Stimulated activated CD4-positive, alpha-beta T cell treated with anti-CD3 and anti-CD28 coated beads, Interleukin-4, amount 100 ng/mL, for 24 hours (primary cell): ENCODE measurements at regions not wholly inside any gene's neighbourhood (a gene's known extent, or its start where the extent isn't known, plus 50 kb on each side); places are given as distances from the start of the nearest gene placed in this dataset.
"Not testable (repeated sequence)": the region's sequence is repeated elsewhere in the genome, so short reads cannot be mapped to it uniquely, and the experiment has no call there.

Experiments used
- DNase-seq: peaks from one replicate; pipeline ENCODE4 v3.0.0-alpha.2; 2020

DNA sequence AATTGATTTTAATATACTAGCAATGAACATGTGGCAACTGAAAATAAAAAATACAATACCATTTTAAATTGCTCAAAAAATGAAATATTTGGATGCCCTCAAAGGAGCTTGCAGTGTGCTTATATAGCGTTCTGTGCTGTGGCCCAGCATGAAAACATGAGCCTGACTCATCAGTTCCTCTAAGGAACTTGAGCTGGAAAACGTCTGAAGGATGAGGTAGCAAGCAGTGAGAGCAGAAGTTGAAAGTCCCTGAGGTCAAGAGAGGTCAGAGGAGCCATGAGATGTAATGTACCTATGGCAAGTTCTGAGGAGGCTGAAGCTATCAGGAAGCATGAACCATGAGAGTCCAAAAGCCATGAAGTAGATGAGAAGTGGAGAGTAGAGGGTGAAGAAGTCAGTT is 59.7 kb downstream of the HMGB3 start:
- DNase-seq: no peak

DNA sequence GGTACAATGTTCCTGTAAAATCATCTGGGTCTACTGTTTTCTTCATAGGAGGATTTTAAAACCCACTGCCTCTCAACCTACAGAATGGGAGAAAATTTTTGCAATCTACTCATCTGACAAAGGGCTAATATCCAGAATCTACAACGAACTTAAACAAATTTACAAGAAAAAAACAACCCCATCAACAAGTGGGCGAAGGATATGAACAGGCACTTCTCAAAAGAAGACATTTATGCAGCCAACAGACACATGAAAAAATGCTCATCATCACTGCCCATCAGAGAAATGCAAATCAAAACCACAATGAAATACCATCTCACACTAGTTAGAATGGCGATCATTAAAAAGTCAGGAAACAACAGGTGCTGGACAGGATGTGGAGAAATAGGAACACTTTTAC is 83.2 kb downstream of the HMGB3 start:
- DNase-seq: not testable (repeated sequence)

DNA sequence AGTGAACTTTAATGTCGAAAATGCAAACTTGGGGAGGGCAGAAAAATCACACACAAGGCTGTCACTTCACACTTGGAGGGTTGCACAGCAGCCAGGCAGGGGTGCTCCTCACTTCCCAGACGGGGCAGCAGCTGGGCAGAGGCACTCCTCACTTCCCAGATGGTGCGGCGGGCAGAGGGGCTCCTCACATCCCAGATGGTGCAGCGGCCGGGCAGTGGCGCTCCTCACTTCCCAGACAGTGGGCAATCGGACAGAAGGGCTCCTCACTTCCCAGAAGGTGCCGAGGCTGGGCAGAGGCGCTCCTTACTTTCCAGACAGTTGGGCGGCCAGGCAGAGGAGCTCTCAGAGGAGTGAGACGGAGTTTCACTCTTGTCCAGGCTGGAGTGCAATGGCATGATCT is 90.6 kb downstream of the HMGB3 start:
- DNase-seq: no peak

DNA sequence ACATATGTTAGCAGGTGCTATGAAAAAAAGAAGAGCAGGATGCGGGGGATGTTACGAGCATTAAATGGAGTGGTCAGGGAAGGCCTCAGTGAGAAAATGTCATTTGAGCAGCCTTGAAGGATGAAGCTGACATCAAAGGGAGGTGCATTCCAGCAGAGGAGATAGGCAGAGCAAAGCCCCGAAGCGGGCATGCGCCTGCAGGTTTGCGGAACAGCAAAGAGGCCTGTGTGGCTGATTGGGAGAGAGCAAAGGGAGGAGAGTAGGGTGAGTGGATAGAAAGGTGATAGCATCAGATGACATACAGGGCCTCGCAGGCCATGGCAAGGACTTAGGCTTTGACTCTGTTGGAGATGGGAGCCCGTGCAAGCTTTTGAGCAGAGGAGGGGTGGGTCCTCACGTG is 95.4 kb upstream of the GPR50 start:
- DNase-seq: no peak

DNA sequence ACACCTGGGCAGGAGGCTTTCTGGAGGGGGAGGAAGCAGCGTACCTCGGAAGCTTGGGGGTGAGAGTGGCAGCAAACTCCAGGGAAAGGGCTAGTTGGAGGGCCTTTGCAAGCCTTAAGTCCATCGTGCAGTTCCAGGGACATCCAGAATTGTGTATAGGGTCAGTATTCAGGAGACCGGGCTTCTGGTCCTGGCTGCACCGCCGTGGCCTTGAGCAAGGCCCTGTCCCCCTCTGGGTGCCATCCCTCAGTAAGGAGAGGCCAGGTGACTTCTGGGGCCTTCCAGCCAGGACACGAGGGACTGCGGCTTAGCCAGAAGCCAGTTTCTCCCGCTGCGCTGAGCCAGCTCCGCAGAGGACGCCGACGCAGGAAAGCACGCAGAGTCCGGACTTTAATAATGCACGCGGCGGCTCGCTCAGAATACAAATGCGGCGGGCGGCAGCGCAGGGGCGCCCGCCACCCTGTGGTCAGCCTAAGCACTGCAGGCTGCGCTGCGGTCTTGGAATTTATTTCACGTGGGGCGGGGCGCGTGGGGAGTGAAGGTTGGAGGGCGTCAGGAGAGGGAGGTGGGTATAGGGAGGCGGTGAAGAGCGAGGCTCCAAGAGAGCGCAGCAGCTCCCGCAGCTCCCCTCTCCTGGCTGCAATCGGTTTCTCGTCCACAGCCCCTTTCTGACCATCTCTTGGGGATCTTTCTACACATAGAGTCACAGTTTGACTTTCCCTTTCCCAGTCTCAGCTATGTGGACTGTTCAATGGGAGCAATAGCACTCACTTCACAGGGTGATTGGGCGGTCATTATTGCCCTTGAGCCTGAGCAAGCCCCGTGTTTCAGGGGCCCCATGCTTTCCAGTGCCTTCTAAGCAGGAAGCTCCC is 94.1 kb upstream of the GPR50 start:
- peak; percentile 57 for DNase-seq

DNA sequence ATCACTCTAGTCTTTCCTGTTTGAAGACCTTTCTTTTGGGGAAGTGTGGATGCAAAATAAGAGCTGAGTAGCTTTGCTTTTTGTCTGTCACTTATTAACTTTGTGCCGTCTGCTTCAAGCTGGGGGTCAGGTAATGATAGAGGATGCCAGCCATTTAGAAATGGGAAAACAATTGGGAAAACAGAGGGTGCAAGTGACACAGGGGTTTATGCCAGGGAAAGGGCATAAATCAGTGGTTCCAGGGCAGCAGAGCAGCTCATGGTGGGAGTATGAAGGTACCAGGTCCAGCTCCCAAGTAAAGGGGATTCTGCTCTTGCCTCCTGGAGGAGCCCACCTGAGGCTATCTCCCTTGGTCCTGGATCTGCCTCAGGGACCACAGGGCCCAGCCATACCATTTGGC is 91.9 kb upstream of the GPR50 start:
- no peak for DNase-seq

DNA sequence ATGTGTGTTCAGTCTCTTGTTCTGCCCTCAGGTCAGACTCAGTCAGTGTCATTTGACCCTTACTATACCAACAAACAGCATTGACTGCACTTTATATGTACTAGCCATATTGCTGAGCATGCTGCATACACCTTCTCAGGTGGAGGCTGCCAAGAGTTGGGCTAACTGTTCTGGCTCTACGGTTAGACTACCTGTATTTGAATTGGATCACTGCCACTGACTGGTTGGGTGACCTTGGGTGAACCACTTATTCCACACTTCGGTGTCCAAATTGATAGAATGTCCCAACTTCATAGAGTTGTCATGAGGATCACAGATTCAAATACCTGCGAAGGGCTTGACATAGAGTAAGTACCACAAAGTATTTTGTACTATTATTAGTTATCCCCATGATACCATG is 91.2 kb upstream of the GPR50 start:
- no peak for DNase-seq

DNA sequence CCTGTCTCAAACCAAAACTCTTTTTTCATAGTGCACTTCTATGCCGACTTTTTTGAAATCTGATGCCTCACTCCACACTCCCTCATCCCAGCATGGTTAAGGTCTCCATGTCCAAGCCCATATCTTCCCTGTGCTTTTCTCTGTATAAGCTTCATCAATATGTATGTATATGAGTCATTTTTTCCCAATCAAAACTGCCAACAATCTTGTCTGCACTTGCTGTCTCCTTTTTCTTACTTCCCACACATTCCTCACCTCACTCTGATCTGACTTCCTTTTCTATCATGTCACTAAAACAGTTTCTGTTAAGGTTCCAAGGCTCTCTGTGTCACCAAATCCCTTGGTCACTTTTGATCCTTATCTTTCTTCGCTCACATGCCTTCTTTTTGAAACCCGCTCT is 88.2 kb upstream of the GPR50 start:
- DNase-seq: no peak

DNA sequence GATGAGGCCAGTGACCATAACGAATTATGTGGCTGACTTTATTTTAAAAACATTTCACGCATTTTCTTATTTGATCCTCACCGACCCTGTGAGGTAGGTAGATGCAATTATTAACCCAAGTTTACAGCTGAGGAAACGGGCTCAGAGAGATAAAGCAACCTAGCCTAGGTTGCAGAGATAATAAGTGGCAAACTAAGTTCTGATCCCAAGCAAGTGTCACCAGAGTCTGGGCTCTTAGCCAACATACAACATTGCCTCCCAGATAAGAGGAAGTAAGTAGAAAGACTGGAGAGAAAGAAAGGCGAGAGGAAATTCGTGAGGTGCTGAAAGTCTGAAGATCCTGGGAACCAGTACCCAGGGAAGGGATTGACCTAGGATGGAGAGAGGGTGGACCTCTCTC is 77.4 kb upstream of the GPR50 start:
- DNase-seq: no peak

DNA sequence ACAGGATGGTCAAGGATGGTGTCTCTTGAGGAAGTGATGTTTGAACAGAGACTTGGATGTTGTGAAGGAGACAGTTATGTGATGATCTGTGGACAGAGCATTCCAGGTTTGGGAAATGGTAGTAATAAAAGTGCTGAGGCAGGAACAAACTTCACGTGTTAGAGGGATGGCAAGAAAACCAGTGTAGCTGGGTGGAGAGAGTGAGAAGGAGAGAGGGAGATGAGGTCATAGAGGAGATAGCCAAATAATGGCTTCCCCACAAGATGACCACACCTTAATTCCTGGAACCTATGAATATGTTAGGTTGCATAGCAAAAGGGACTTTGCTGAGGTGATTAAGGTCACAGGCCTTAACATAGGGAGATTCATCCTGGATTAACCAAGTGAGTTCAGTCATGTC is 75.6 kb upstream of the GPR50 start:
- DNase-seq: no peak

DNA sequence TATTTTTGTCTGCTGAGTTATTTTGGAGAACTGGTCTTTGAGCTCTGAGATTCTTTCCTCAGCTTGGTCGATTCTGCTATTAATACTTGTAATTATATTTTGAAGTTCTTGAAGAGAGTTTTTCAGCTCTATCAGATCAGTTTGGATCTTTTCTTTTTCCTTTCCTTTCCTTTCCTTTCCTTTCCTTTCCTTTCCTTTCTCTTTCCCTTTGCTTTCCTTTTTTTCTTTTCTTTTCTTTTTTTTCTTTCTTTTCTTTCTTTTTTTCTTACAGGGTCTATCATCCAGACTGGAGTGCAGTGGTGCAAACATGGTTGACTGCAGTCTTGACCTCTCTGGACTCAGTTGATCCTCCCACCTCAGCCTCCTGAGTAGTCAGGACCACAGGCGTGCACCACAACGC is 63.2 kb upstream of the GPR50 start:
- DNase-seq: not testable (repeated sequence)
